Esophagus squamous epithelium (tissue), 4 donors: ENCODE measurements at regions not wholly inside any gene's neighbourhood (a gene's known extent, or its start where the extent isn't known, plus 50 kb on each side); places are given as distances from the start of the nearest gene placed in this dataset.
"Not testable (repeated sequence)": the region's sequence is repeated elsewhere in the genome, so short reads cannot be mapped to it uniquely, and the experiment has no call there.

Experiments
- POLR2A ChIP-seq, 4 donors: fragments of 450-650 bp; IDR thresholded peaks; one replicate each; pipeline ENCODE4 v1.6.1; 2017; ENCODE audit warnings: antibody characterized with exemption in 4 of 4, mild to moderate bottlenecking in 4 of 4, moderate library complexity in 3 of 4
- TF ChIP-seq, protein P1 (sequence below), 6 experiments: fragments of 450-650 bp in 4 of 6; fragments of 200-600 bp in 2 of 6; sonication (generic) in 2 of 6; IDR thresholded peaks; one replicate each; pipeline ENCODE4 v1.5.1; 2016 to 2019; ENCODE audit warnings: antibody characterized with exemption in 6 of 6, mild to moderate bottlenecking in 4 of 6, moderate library complexity in 4 of 6

DNA sequence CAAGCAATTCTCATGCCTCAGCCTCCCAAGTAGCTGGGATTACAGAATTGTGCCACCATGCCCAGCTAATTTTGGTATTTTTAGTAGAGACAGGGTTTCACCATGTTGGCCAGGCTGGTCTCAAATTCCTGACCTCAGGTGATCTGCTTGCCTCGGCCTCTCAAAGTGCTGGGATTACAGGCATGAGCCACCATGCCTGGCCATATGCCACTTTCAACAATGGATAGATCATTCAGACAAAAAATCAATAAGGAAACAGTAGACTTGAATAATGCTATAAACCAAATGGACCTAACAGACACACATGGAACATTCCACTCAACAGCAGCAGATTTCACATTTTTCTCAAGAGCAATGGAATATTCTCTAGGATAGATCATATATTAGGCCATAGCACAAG is 50.5 kb upstream of the RALGPS2 start:
- TF ChIP-seq, protein P1, sequence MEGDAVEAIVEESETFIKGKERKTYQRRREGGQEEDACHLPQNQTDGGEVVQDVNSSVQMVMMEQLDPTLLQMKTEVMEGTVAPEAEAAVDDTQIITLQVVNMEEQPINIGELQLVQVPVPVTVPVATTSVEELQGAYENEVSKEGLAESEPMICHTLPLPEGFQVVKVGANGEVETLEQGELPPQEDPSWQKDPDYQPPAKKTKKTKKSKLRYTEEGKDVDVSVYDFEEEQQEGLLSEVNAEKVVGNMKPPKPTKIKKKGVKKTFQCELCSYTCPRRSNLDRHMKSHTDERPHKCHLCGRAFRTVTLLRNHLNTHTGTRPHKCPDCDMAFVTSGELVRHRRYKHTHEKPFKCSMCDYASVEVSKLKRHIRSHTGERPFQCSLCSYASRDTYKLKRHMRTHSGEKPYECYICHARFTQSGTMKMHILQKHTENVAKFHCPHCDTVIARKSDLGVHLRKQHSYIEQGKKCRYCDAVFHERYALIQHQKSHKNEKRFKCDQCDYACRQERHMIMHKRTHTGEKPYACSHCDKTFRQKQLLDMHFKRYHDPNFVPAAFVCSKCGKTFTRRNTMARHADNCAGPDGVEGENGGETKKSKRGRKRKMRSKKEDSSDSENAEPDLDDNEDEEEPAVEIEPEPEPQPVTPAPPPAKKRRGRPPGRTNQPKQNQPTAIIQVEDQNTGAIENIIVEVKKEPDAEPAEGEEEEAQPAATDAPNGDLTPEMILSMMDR (IDR thresholded peaks at IDR 0.05): not testable (repeated sequence)
- TF ChIP-seq POLR2A (IDR thresholded peaks at IDR 0.05): not testable (repeated sequence)
